Stimulated activated CD8-positive, alpha-beta memory T cell treated with anti-CD3 and anti-CD28 coated beads, Interleukin-12 subunit alpha, Interleukin-12 subunit beta, amount 100 ng/mL, for 24 hours (primary cell): ENCODE measurements at regions not wholly inside any gene's neighbourhood (a gene's known extent, or its start where the extent isn't known, plus 50 kb on each side); places are given as distances from the start of the nearest gene placed in this dataset.
"Not testable (repeated sequence)": the region's sequence is repeated elsewhere in the genome, so short reads cannot be mapped to it uniquely, and the experiment has no call there.

Experiments used
- DNase-seq: peaks from one replicate; pipeline ENCODE4 v3.0.0-alpha.2; 2020; ENCODE audit errors: extremely low read depth

- no peak for DNase-seq
These were observed 249.8 kb downstream of the SETD4 start for GRCh38 chr21:35810431-35810970.

DNA sequence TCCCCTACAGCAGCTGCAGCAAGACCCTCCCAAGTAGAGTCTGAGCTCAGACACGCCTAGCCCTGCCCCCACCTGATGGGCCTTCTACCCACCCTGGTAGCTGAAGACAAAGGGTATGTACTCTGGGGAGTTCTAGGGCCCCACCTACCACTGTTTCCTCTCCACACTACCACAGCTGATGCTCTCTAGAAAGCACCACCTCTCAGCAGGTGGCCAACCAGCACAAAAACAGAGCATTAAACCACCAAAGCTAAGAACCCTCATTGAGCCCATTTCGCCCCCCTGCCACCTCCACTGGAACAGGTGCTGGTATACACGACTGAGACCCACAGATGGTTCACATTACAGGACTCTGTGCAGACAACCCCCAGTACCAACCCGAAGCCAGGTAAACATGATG lies 258.9 kb downstream of the SETD4 start:
- no peak for DNase-seq

DNA sequence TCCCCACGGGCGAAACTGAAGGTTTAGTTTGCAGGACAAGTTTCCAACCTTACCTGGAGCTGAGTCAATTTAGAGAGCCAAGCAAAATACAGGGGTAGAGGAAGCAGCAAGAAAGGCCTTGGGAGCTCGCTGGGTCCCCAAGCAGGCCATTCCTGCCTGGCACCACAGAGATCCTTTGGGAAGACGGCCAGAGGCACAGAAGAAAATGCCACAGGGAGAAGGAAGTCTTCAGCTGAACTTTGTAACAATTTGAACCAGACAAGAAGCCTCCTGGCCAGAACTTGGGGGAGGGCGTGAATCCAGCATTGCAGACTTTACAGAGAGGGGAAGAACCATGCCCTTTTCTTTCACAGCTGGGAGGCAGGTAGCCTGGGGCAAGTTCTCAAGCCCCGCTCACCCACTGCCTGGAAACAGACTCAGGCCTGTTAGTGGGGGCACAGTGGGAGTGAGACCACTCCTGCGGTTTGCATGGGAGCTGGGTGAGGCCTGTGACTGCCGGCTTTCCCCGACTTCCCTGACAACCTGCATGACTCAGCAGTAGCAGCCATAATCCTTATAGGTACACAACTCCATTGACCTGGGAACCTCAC lies 259.4 kb downstream of the SETD4 start:
- not testable (repeated sequence) for DNase-seq

DNA sequence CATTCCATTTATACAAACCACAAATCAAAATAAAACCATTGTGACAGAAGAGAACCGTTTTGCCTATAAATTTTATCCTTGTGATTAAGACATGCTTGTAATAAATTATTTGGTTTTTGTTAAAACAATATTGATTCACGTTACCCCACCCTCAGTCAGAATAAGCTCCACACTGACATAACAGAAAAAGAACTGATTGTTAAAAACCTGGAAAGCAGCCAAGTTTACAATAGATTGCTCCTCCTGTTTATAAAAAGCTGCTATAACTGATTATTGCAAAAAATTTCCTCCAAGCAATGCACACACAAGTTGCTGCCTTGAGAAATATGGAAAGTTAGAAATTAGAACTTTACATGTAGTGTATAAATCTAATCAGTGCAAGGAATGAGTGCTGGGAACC lies 263.5 kb downstream of the SETD4 start:
- no peak for DNase-seq

DNA sequence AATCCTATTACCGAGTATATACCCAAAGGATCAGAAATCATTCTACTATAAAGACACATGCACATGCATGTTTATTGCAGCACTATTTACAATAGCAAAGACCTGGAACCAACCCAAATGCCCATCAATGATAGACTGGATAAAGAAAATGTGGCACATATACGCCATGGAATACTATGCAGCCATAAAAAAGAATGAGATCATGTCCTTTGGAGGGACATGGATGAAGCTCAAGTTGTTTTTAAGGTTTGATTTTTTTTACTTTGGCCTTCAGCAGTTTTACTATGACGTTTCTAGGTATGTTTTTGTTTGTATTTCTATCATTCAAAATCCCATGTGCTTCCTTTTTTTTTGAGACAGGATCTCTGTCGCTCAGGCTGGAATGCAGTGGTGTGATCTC lies 265.8 kb downstream of the SETD4 start:
- DNase-seq = not testable (repeated sequence)

- DNase-seq = no peak
These were observed 267.6 kb downstream of the SETD4 start for GRCh38 chr21:35792569-35793305.

DNA sequence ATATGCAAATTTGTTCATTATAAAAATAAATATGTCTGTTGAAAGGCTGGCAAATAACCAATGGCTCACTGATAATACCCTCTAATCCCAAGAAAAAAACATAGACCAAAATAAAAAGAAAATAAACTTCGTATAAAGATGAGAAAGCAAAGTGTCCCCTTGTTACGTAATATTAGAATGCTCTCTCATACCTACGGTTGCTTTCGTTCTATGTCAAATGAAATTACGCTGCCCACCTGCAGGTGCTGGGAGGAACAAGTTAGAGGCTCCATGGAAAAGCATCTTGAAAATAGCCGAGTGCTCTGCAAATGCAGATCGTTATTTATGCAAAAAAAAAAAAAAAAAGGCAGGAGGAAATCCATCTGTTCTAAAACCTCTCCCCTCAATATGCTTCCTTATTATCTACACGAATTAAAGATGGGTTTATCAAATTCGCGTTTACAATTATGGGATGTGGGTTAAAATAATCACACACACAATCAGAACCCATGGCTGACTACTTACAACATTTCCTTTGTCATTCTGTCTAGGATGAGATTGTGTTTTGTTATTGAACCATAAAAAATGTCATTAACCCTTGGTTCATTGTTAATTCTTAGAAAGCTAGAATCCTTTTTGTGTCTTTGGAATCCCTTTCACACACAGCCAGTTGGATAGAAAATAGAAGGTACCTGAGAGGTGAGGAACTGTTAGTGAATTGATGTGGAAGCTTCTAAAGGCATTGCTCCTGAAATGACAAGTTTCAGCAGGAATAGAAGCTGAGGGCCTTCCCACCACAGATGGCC lies 268.6 kb downstream of the SETD4 start:
- no peak for DNase-seq

DNA sequence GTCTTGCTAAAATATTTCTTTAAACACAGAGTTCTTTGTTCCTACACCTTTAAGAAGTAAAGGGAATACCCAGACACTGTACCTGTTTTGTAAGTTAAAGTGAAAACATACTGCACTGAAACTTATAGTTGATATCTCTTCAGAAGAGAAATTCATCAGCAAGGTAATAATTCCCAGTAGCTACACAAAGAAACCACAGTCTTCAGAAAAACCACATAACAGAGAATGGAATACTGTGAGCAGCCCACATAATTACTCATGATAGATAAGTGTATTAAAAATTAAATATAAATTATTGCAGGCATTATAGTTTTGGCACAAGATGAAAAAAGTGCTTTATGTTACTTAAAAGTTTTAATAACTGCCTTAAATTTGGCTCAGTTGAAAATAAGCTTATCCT lies 276.6 kb downstream of the SETD4 start:
- DNase-seq = no peak

GRCh38 chr21:35782667-35783066 lies 277.7 kb downstream of the SETD4 start:
- DNase-seq = no peak

DNA sequence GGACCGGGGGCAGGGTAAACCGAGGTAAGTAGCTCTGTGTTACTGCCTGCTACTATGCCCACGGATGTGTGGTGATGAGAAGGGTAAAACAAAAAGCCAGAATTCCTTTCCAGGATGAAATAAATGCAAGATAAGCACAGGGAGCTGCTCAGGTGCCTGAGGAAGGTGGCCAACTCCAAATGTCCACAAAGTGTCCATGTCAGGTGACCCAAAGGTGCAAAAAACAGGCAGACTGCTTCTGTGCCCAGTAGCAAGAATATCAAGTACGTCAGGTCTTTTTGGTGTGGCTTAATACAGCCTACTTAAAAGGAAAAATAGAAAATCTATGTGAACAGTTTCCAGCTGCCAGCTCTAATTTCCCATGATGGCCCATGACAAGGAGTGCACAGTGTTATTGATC lies 279.3 kb downstream of the SETD4 start:
- no peak for DNase-seq

DNA sequence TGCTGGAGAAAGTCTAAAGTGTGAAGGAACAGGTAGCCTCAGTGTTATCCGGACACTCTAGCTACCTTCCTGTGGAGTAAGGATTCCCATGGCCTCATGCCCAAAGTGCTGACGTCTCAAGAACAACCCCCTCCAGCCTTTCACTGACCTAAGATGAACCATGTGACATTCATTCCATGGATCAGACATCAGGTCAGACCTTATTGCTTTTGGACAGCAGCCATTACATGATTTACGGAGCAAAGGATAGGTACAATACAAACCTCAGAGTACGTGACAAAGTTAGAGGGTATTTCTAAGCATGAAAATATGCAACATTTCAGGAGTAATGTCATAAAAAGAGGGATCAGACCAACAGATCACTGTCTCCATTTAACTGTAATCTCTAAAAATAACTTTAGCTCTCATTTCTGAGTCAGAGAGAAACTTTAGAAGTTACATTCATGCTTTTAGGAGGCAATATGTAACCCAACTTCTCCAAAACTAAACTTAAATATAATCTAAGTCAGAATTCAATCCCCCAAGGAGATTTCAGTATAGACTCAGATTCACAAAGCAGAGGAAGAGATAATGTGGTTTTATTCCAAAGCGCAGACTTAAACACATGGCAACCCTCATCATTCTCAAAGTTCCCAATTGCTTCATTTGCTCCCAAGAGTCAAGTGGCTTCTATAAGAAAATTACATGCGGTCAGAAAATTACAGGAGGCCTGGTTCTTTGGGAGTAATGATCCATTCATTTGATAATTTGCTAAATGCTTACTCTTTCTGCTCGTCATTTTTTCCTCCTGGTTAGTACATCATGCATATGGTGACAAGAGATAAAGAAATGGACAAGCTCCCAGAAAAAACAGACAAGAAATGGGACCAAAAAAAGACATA lies 280.4 kb downstream of the SETD4 start:
- DNase-seq = no peak

GRCh38 chr21:35779167-35779566 lies 281.2 kb downstream of the SETD4 start:
- no peak for DNase-seq

GRCh38 chr21:35777081-35777480 lies 283.2 kb downstream of the SETD4 start:
- DNase-seq = no peak

GRCh38 chr21:35775778-35776544 lies 284.4 kb downstream of the SETD4 start:
- DNase-seq = no peak

- DNase-seq = no peak
These were observed 290.0 kb downstream of the SETD4 start for GRCh38 chr21:35770101-35770945.

DNA sequence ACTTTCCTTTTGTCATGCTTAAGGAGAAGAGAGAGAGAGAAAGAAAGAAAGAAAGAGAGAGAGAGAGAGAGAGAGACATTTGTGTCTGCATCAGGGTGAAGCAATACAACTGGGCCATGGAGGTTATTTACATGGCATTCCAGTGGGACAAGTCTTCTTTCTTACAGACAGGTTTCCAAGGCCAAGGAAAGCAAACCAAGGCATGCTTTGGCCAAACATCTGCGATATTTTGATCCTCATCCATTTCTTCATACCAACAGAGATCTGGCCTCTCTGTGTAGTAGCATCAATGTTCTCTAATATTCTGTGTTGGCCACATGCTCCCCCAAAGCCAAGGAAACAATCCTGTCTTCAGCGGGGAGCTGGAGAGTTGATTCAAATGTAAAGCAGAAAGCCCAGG lies 292.1 kb downstream of the SETD4 start:
- DNase-seq = no peak

- no peak for DNase-seq
These were observed 295.7 kb downstream of the SETD4 start for GRCh38 chr21:35764586-35764985.

DNA sequence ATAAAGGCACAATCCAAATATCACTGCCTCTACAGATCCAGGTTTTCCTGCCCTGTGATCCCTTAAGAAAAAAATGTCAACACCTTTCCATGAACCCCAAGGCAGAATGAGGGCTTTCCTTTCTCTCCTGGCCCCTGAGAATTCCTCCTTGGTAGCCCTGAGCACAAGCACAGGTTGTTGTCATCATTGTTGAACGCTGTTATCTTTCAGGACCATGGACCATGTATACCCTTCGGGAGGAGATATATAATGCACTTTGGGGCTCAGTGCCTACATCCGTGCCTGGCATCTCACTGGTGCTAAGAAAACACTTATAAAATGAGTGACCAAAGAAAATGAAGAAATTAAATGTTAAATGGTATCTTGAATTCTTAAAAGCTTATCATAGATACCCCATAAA lies 296.2 kb downstream of the SETD4 start:
- DNase-seq = no peak

DNA sequence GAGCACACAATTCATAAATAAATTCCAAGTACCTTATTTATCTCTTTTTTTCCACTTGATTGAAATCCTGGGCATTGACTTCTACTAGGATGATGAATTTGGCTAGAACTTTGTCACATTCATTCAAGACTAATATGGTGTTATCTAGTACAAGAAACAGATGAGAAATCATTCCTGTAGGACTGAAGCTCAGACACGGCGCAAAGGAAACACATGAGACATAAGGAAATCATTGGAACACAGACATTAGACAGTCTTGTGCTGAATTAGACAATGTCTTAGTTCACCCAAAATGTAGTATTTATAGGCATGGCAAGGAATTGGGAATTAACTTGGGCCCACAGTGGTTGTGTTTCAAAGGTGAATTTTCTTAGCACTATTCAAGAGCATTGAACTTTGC lies 305.7 kb downstream of the SETD4 start:
- DNase-seq = no peak

DNA sequence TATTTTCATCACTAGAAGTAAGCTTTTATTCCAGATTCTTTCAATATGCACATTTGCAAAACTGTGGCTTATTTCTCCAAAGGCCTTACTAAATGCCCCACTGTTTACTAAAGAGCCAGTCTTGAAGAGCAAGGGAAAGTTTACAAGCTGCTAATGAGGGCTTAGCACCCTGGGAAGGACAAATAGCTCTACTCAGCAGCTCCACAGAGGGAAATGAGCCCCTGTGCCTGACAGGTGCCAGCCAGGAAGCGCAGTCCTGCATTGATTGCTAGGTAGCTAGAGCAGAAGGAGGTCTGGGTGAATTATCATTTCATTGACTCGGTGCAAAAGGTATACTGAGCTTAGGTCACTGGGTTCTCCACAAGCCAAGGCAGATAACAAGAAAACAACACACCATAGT lies 307.0 kb downstream of the SETD4 start:
- no peak for DNase-seq
